ENCODE measurements at regions not wholly inside any gene's neighbourhood (a gene's known extent, or its start where the extent isn't known, plus 50 kb on each side); places are given as distances from the start of the nearest gene placed in this dataset.

GRCh38 chrX:39653691-39654090, 444.1 kb downstream of the BCOR start:
- DNase-seq, result no peak

GRCh38 chrX:39654183-39654925, 443.4 kb downstream of the BCOR start:
- no peak for DNase-seq

GRCh38 chrX:39654952-39655351, 442.8 kb downstream of the BCOR start:
- DNase-seq, result no peak

GRCh38 chrX:39661116-39661907, 436.4 kb downstream of the BCOR start:
- no peak for DNase-seq

DNA sequence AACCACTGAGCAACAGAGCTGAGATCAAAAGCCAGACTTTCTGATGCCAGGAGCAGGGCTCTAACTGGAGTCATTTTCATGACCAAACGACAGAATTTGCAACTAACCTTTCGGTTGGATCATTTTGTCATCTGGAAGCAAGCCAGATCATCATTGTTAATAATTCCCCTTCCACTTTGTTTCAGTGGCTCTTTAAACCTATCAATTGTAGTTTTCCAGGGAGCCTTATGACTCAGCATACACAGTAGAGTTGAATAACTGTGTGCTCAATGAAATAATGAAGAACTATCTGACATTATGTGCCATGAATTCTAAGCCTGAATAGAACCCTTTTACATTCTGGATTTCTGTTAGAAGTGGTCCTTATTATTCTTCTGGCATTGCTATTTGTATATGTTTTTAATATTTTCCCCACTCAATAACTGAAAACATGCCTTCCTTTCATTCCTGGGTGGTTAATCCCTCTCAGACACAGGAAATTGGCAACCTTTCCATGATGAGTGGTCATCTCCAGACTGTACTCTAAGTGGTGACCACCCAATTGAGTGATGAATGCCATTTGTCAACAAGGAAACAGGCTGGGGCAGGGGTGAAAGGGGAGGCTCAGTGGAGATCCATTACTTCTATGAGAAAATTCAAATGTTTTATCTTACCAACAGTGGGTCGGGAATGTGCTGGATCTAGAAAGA, 431.8 kb downstream of the BCOR start:
- no peak for DNase-seq

DNA sequence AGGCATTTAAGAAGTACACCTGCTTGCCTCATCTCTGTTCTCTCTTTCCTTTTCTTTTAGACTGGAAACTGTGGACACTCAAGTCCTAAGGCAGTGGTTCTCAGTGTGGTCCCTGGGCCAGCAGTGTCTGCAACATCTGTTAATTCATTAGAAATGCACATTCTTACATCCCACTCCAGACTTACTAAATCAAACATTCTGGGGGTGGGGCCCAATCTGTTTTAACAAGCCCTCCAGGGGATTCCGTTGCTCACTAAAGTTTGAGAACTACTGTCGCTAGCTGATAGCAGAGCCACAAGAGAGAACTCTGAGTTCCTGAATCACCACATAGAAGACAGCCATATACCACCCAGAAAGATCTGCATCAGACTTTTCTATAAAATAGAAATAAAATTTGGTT, 430.6 kb downstream of the BCOR start:
- no peak for DNase-seq

GRCh38 chrX:39667736-39668482, 429.8 kb downstream of the BCOR start:
- no peak for DNase-seq

DNA sequence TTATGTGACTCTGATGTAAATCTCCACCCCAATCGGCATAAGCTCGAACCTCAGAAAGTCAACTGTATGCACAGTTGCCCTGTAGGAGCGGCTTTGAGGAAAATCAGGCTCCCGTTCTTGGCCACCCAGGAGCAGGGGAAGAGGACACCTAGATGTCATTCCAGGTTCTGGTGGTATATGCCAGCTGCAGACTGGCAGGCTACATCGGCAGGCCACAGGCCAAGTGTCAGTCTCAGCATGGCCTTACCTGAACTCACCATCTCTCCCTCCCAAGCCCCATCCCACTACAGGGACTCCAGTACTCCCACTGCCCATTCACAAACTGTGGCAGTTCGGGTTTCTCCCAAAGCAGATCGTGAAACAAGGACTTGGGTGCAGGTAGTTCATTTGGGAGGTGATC, 428.1 kb downstream of the BCOR start:
- DNase-seq, result no peak

DNA sequence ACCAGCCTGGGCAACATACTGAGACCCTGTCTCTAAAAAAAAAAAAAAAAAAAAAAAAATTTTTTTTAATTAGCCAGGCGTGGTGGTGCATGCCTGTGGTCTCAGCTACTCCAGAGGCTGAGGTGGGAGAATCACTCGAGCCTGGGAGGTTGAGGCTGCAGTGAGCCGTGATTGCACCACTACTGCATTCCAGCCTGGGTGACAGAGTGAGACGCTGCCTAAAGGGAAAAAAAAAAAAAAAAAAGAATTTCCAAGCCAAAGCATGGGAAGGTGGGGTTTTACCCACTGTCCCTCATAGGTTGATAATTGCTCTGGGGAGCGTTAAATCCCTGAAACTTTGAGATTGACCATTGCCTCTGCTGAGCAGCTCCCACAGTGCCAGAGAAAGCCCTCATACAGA, 427.5 kb downstream of the BCOR start:
- no peak for DNase-seq

- no peak for DNase-seq
These were observed 425.4 kb downstream of the BCOR start for GRCh38 chrX:39672405-39672804.

- DNase-seq, result peak; percentile 36 to 55
These were observed 423.1 kb downstream of the BCOR start for GRCh38 chrX:39674490-39675161.

- no peak for DNase-seq
These were observed 422.6 kb downstream of the BCOR start for GRCh38 chrX:39675162-39675553.

GRCh38 chrX:39675619-39676018, 422.1 kb downstream of the BCOR start:
- DNase-seq, result no peak

- DNase-seq, result no peak
These were observed 421.3 kb downstream of the BCOR start for GRCh38 chrX:39676434-39676833.

DNA sequence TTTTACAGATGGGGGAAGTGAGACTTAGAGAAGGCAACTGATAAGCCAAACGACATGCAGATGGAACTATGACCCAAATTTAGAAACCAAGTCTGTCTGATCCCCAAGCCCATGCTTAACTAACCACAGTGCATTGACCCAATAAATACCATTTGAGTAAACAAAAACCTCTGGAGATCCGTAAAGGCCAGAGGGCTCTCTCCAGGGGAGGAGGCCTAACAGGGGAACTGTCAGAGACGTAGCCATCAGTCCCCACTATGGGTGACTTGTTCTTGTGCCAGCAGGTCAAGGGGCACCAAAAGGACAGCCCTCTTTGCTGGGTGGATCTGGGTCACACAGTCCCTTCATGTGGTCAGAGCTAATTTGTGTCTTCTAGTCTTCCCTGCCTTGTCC, 420.2 kb downstream of the BCOR start:
- DNase-seq, result no peak

GRCh38 chrX:39677978-39678791, 419.6 kb downstream of the BCOR start:
- DNase-seq, result no peak

DNA sequence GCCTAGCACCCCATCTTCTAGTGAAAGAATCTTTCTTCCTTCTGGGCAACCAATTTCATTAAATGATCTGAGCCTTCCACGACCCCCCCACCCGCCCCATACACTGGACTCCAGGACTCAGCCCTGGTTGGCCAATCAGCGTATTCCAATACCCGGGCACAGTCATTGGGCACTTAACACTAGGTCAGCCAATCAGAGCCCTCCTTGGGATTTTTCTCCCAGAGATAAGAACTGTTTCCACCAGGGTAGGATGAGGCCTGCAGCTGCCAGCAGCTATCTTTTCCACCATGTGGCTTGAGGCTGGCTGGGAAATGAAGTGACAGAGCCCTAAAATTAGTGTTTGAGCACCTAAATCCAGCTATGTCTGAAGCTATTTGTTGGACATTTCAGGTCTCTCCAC, 418.8 kb downstream of the BCOR start:
- no peak for DNase-seq

DNA sequence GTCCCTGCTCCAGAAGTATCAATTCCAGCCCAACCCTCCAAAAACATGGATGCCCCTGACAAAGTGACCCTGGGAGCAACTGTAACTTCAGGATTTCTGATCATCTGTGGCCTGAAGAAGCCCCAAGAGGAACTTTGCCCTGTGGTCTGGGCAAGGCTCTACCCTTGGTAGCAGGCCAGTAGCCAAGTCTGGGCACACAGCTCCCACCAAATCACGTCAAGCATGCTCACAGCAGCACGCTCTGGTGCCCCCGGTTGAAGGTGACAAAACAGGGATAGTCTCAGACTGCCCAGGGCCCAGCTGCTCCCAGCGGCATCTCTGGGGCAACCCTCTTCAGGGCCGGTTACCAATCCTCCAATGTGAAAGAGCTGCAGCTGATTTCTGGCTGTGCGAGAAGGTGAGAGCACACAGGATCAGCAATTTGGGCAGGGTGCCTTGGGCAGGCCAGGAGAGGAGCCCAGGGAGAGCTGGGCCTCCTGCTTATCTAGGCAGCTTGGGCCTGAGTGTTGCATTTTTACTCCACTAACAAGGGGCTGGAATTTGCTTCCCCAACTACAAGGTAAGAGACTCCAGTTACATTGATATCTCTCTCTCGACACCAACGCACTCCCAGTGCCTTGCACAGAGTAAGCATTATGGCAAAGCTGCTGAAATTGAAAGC, 418.1 kb downstream of the BCOR start:
- no peak for DNase-seq

- DNase-seq, result no peak
These were observed 415.9 kb downstream of the BCOR start for GRCh38 chrX:39681885-39682284.

DNA sequence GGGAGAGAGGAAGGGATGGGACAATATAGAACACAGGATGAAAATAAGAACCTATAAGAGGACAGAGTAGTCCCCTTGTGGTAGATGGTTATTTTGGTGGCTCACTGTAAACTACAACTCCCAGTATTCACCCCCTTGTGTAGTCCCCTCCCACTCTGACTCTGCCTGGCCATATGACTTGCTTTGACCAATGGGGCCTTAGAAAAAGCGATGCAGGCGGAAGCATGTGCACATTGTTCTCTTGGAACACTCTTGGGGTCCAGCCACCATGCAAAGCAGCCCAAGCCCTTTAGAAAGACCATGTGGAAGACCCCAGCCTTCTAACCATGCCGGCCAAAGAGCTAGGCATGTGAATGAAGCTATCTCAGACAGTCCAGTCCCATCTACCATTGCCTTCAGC, 415.0 kb downstream of the BCOR start:
- no peak for DNase-seq

DNA sequence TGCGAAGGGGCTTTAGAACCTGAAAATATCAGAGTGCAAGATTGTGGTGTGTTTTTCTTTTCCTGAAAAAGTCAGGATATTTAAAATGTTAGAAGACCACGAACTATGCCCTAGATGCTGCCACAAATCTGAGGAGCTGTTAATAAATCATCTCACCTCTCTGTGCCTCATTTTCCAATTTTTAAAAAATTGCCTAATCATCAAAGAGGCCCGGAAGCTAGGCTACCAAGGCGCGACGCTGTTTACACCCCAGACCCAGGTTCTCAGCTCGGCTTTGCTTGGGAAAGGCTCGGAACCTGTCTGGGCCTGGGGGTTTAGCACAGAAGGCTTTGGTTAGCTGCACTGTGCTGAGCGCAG, 409.6 kb downstream of the BCOR start:
- DNase-seq, result no peak

Data from NCI-H526 (cell line).